IMR-90 (cell line): ENCODE measurements at regions not wholly inside any gene's neighbourhood (a gene's known extent, or its start where the extent isn't known, plus 50 kb on each side); places are given as distances from the start of the nearest gene placed in this dataset.

Experiments
- ATAC-seq: fragments of 200-7000 bp; cut with Tn5 transposase; 2 replicates; pipeline ENCODE4 v1.9.1; 2020; ENCODE audit warnings: low read depth, mild to moderate bottlenecking, moderate library complexity
- BruUV-seq: library from RNA; stranded (reverse); fragments of 400-500 nt; replicated peaks from 2 replicates; lab custom pipeline; 2021; lab: Mats Ljungman, UMichigan
- CTCF ChIA-PET: fragments of 300-600 bp; formaldehyde crosslinking; extraction: SDS; loops from one replicate; lab custom pipeline; 2021; ENCODE audit warnings: antibody characterized with exemption; lab: Yijun Ruan, JAX
- POLR2A ChIA-PET: fragments of 300-600 bp; sonication (Branson Sonifier 250); formaldehyde crosslinking; loops from one replicate; lab custom pipeline; 2022; ENCODE audit warnings: antibody characterized with exemption; ENCODE audit not compliant: unreplicated experiment; lab: Charles Lee
- DNase-seq: peaks from one replicate; pipeline ENCODE4 v3.0.0; 2013
- H2AFZ ChIP-seq: replicated peaks from 2 replicates; pipeline ENCODE3; 2013; ENCODE audit warnings: low read length, mild to moderate bottlenecking; ENCODE audit not compliant: poor library complexity
- H2AK5ac ChIP-seq: 2 replicates; pipeline ENCODE4 v1.6.1; 2013; ENCODE audit warnings: low read depth, low read length, inconsistent platforms
- H2AK9ac ChIP-seq: replicated peaks from 2 replicates; pipeline ENCODE3; 2013; ENCODE audit warnings: mild to moderate bottlenecking, low read depth, low read length, moderate library complexity; ENCODE audit not compliant: poor library complexity
- H2BK120ac ChIP-seq: 2 replicates; pipeline ENCODE4 v1.6.1; 2013; ENCODE audit warnings: low read depth, low read length, inconsistent platforms
- H2BK15ac ChIP-seq: 3 replicates; pipeline ENCODE4 v1.6.1; 2013; ENCODE audit warnings: low read depth, low read length, inconsistent platforms
- H2BK20ac ChIP-seq: 2 replicates; pipeline ENCODE4 v1.6.1; 2013; ENCODE audit warnings: low read depth, mild to moderate bottlenecking, inconsistent platforms, low read length, moderate library complexity
- H2BK5ac ChIP-seq: 2 replicates; pipeline ENCODE4 v1.6.1; 2013; ENCODE audit warnings: mild to moderate bottlenecking, low read depth, low read length, inconsistent platforms; ENCODE audit not compliant: poor library complexity, severe bottlenecking
- H3K14ac ChIP-seq: replicated peaks from 2 replicates; pipeline ENCODE4 v1.6.1; 2013; ENCODE audit warnings: low read depth, low read length, inconsistent platforms
- H3K18ac ChIP-seq: 2 replicates; pipeline ENCODE4 v1.6.1; 2013; ENCODE audit warnings: low read depth, low read length, control low read depth
- H3K23ac ChIP-seq: 2 replicates; pipeline ENCODE4 v1.6.1; 2013; ENCODE audit warnings: low read depth, low read length, inconsistent platforms
- H3K27ac ChIP-seq: 2 replicates; pipeline ENCODE4 v1.5.1; 2013; ENCODE audit warnings: mild to moderate bottlenecking, control low read depth, low read length; ENCODE audit not compliant: insufficient read depth
- H3K27me3 ChIP-seq: 2 replicates; pipeline ENCODE4 v1.6.1; 2013; ENCODE audit warnings: low read length; ENCODE audit not compliant: control insufficient read depth, insufficient read depth
- H3K36me3 ChIP-seq: 2 replicates; pipeline ENCODE4 v1.6.1; 2013; ENCODE audit warnings: low read length, mixed read lengths; ENCODE audit not compliant: control insufficient read depth, insufficient read depth
- H3K4ac ChIP-seq: 2 replicates; pipeline ENCODE4 v1.6.1; 2013; ENCODE audit warnings: low read depth, low read length, inconsistent platforms
- H3K4me1 ChIP-seq: 2 replicates; pipeline ENCODE4 v1.6.1; 2013; ENCODE audit warnings: low read length, mixed read lengths; ENCODE audit not compliant: control insufficient read depth, insufficient read depth
- H3K4me2 ChIP-seq: 2 replicates; pipeline ENCODE4 v1.6.1; 2013; ENCODE audit warnings: low read depth, mild to moderate bottlenecking, control low read depth, low read length, moderate library complexity
- H3K4me3 ChIP-seq: 2 replicates; pipeline ENCODE4 v1.5.1; 2013; ENCODE audit warnings: low read depth, mild to moderate bottlenecking, control low read depth, low read length, moderate library complexity; ENCODE audit not compliant: insufficient read depth
- H3K56ac ChIP-seq: 2 replicates; pipeline ENCODE4 v1.6.1; 2013; ENCODE audit warnings: low read length, inconsistent platforms; ENCODE audit not compliant: insufficient read depth; ENCODE audit errors: extremely low read depth
- H3K79me1 ChIP-seq, 2 experiments: 2 replicates each; pipeline ENCODE4 v1.6.1; 2013; ENCODE audit warnings: low read length in 2 of 2, inconsistent platforms in 1 of 2, low read depth in 1 of 2
- H3K9ac ChIP-seq: 2 replicates; pipeline ENCODE4 v1.6.1; 2013; ENCODE audit warnings: low read depth, low read length, control low read depth
- H3K9me1 ChIP-seq: 2 replicates; pipeline ENCODE4 v1.6.1; 2013; ENCODE audit warnings: low read length, inconsistent platforms; ENCODE audit not compliant: insufficient read depth
- H3K9me3 ChIP-seq: 2 replicates; pipeline ENCODE4 v1.6.1; 2013; ENCODE audit warnings: low read length; ENCODE audit not compliant: control insufficient read depth, insufficient read depth
- H4K20me1 ChIP-seq: 2 replicates; pipeline ENCODE4 v1.6.1; 2013; ENCODE audit warnings: low read length, inconsistent platforms; ENCODE audit not compliant: insufficient read depth
- H4K5ac ChIP-seq: 2 replicates; pipeline ENCODE4 v1.6.1; 2013; ENCODE audit warnings: mild to moderate bottlenecking, low read depth, low read length, control low read depth
- H4K8ac ChIP-seq, 2 experiments: 2 replicates each; pipeline ENCODE4 v1.6.1; 2013; ENCODE audit warnings: low read depth in 2 of 2, low read length in 2 of 2, control low read depth in 1 of 2, inconsistent platforms in 1 of 2
- H4K91ac ChIP-seq: 2 replicates; pipeline ENCODE4 v1.6.1; 2013; ENCODE audit warnings: low read depth, low read length, inconsistent platforms; ENCODE audit not compliant: insufficient read depth
- CEBPB ChIP-seq: IDR thresholded peaks from 2 replicates; pipeline ENCODE4 v1.6.1; 2012; ENCODE audit warnings: low read depth, low read length, improper control_type of control experiment
- CHD1 ChIP-seq: IDR thresholded peaks from 2 replicates; pipeline ENCODE4 v1.6.1; 2012; ENCODE audit warnings: low read depth, low read length, improper control_type of control experiment
- ELK1 ChIP-seq: fragments of 150-350 bp; IDR thresholded peaks from 2 replicates; pipeline ENCODE4 v1.6.1; 2016; ENCODE audit warnings: low read depth, mild to moderate bottlenecking, low read length, moderate library complexity, borderline replicate concordance
- MAFK ChIP-seq: IDR thresholded peaks from 2 replicates; pipeline ENCODE4 v1.6.1; 2012; ENCODE audit warnings: low read depth, low read length, improper control_type of control experiment
- MAZ ChIP-seq: IDR thresholded peaks from 2 replicates; pipeline ENCODE4 v1.6.1; 2012; ENCODE audit warnings: low read depth, mild to moderate bottlenecking, low read length, improper control_type of control experiment, moderate library complexity, borderline replicate concordance
- NFE2L2 ChIP-seq: fragments of 150-350 bp; IDR thresholded peaks from 2 replicates; pipeline ENCODE4 v1.6.1; 2016; ENCODE audit warnings: low read depth, mild to moderate bottlenecking, low read length
- RAD21 ChIP-seq: IDR thresholded peaks from 2 replicates; pipeline ENCODE4 v1.6.1; 2012; ENCODE audit warnings: low read length, improper control_type of control experiment
- RFX5 ChIP-seq: IDR thresholded peaks from 2 replicates; pipeline ENCODE4 v1.8.0; 2012; ENCODE audit warnings: low read depth, mild to moderate bottlenecking, low read length, moderate library complexity
- USF2 ChIP-seq: fragments of 150-350 bp; IDR thresholded peaks from 2 replicates; pipeline ENCODE4 v1.6.1; 2017; ENCODE audit warnings: mild to moderate bottlenecking, antibody characterized with exemption, low read length, low read depth
- WGBS, 2 experiments: methylation state at CpG; one replicate each; pipeline versions ENCODE4 v1.1.5 to v1.1.7; 2013; ENCODE audit warnings: missing lambda C conversion rate in 2 of 2; ENCODE audit not compliant: insufficient read length in 1 of 2; ENCODE audit errors: extremely low coverage in 2 of 2; 5-methylcytosine and 5-hydroxymethylcytosine counted together
- dilution Hi-C: fragments of 300-500 bp; cut with HindIII; formaldehyde crosslinking; loops from one replicate; pipeline ENCODE4 v1.14.3; 2018; ENCODE audit warnings: low sequenced_read_pairs; ENCODE audit not compliant: unreplicated experiment
- in situ Hi-C: fragments of 300-500 bp; cut with MboI; formaldehyde crosslinking; loops from 3 replicates; pipeline ENCODE4 v1.14.3; 2019; ENCODE audit warnings: low sequenced_read_pairs, inconsistent platforms, mixed read lengths
- intact Hi-C: fragments of 100-400 bp; cut with micrococcal nuclease; formaldehyde crosslinking; loops from 2 replicates; pipeline ENCODE4 v1.10.0; 2022

GRCh38 chr5:66469684-66470083 is 126.5 kb upstream of the MAST4 start:
- Histone ChIP-seq H2AK9ac (no peak overlapping the region), H3K9me1 (no peaks in the 10 kb centered on the region), H3K36me3 (no peaks in the 10 kb centered on the region), H3K79me1 (no peaks in the 10 kb centered on the region), H2BK120ac (no peak overlapping the region), H3K23ac (no peak overlapping the region), H2BK20ac (no peak overlapping the region), H3K14ac (no peak overlapping the region), H2BK15ac (no peak overlapping the region), H4K20me1 (no peaks in the 10 kb centered on the region), H3K56ac (no peak overlapping the region), H4K8ac (no peak overlapping the region), H3K9me3 (no peaks in the 10 kb centered on the region), H3K27ac (no peak overlapping the region), H4K91ac (no peak overlapping the region), H3K18ac (no peak overlapping the region), H2AK5ac (no peak overlapping the region), H3K4me2 (no peak overlapping the region), H2BK5ac (no peak overlapping the region), H3K9ac (no peak overlapping the region), H4K5ac (no peak overlapping the region), H3K4ac (no peak overlapping the region), H3K4me1 (no peaks in the 10 kb centered on the region), H3K27me3 (no peaks in the 10 kb centered on the region), H2AFZ (no peak overlapping the region), H3K4me3 (no peak overlapping the region)
- 100% methylated on average over 1 of the region's 1 CpG; no CpG with 5 or more reads in 1 of the 2 experiments for WGBS, 2 experiments
- TF ChIP-seq USF2 (no peak), RAD21 (no peak), CEBPB (no peak), MAZ (no peak), CHD1 (no peak), ELK1 (no peak), RFX5 (no peak), MAFK (no peak), NFE2L2 (no peak)
- BruUV-seq: no TSS peak
- ChIA-PET CTCF (no interaction called here), POLR2A (no interaction called here)
- intact Hi-C loops (no loop called here), in situ Hi-C loops (no loop called here), dilution Hi-C loops (no loop called here)
- ATAC-seq (no peak), DNase-seq (no peak)
